ENCODE measurements at regions not wholly inside any gene's neighbourhood (a gene's known extent, or its start where the extent isn't known, plus 50 kb on each side); places are given as distances from the start of the nearest gene placed in this dataset.

GRCh38 chr2:67524777-67525176 is 127.6 kb downstream of the ETAA1 start:
- Histone ChIP-seq H3K4me3 (ENCODE audit: low read depth, low read length, poor library complexity, severe bottlenecking) (no peak overlapping the region), H4K20me1 (ENCODE audit: insufficient read depth, low read length) (no peaks in the 10 kb centered on the region), H2AFZ (ENCODE audit: low read length) (no peak overlapping the region), H3K79me2 (ENCODE audit: insufficient read depth, low read length) (no peaks in the 10 kb centered on the region), H3K27ac (ENCODE audit: low read depth, low read length, poor library complexity, severe bottlenecking) (no peak overlapping the region), H3K9me3 (ENCODE audit: low read length) (no peaks in the 10 kb centered on the region), H3F3A (ENCODE audit: insufficient read depth, low read length) (no peaks in the 10 kb centered on the region), H3K4me2 (ENCODE audit: low read length) (no peak overlapping the region), H3K9ac (ENCODE audit: low read length) (no peak overlapping the region), H3K4me1 (ENCODE audit: insufficient read depth, low read length, severe bottlenecking) (no peaks in the 10 kb centered on the region), H3K36me3 (ENCODE audit: insufficient read depth, low read length) (no peaks in the 10 kb centered on the region), H3K9me2 (ENCODE audit: low read depth, low read length) (no peaks in the 10 kb centered on the region), H3K27me3 (ENCODE audit: insufficient read depth, low read length) (no peaks in the 10 kb centered on the region)
- TF ChIP-seq, protein P1, sequence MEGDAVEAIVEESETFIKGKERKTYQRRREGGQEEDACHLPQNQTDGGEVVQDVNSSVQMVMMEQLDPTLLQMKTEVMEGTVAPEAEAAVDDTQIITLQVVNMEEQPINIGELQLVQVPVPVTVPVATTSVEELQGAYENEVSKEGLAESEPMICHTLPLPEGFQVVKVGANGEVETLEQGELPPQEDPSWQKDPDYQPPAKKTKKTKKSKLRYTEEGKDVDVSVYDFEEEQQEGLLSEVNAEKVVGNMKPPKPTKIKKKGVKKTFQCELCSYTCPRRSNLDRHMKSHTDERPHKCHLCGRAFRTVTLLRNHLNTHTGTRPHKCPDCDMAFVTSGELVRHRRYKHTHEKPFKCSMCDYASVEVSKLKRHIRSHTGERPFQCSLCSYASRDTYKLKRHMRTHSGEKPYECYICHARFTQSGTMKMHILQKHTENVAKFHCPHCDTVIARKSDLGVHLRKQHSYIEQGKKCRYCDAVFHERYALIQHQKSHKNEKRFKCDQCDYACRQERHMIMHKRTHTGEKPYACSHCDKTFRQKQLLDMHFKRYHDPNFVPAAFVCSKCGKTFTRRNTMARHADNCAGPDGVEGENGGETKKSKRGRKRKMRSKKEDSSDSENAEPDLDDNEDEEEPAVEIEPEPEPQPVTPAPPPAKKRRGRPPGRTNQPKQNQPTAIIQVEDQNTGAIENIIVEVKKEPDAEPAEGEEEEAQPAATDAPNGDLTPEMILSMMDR (IDR thresholded peaks at IDR 0.05; ENCODE audit: low read length) = no peak
- no peak for TF ChIP-seq EZH2 (IDR thresholded peaks at IDR 0.05; ENCODE audit: borderline replicate concordance, low read length)

DNA sequence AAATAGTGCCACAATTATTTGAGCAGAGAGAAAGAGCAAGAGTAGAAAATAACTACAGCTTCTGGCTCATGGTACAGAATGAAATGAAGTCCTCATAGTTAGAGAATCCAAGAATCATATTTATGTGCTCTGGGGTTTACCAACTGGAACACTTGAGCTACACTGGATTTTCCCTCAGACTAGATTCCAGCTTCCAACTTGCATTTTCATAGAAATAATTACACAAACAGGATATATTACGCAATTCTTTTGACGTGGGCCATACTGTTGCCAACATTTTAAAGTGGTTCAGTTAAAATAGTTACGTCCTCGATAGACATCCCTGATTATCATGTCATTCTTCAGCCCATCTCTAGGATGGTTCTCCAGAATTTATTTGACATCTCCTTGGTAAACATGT is 129.2 kb downstream of the ETAA1 start:
- Histone ChIP-seq H3K4me2 (ENCODE audit: low read length) (no peak overlapping the region), H2AFZ (ENCODE audit: low read length) (no peak overlapping the region), H3K9me3 (ENCODE audit: low read length) (no peaks in the 10 kb centered on the region), H3K9me2 (ENCODE audit: low read depth, low read length) (no peaks in the 10 kb centered on the region), H3K36me3 (ENCODE audit: insufficient read depth, low read length) (no peaks in the 10 kb centered on the region), H3F3A (ENCODE audit: insufficient read depth, low read length) (no peaks in the 10 kb centered on the region), H3K4me1 (ENCODE audit: insufficient read depth, low read length, severe bottlenecking) (no peaks in the 10 kb centered on the region), H3K4me3 (ENCODE audit: low read depth, low read length, poor library complexity, severe bottlenecking) (no peak overlapping the region), H3K9ac (ENCODE audit: low read length) (no peak overlapping the region), H3K27ac (ENCODE audit: low read depth, low read length, poor library complexity, severe bottlenecking) (no peak overlapping the region), H3K79me2 (ENCODE audit: insufficient read depth, low read length) (no peaks in the 10 kb centered on the region), H3K27me3 (ENCODE audit: insufficient read depth, low read length) (no peaks in the 10 kb centered on the region), H4K20me1 (ENCODE audit: insufficient read depth, low read length) (no peaks in the 10 kb centered on the region)
- TF ChIP-seq, protein P1 (IDR thresholded peaks at IDR 0.05; ENCODE audit: low read length) = no peak
- no peak for TF ChIP-seq EZH2 (IDR thresholded peaks at IDR 0.05; ENCODE audit: borderline replicate concordance, low read length)

DNA sequence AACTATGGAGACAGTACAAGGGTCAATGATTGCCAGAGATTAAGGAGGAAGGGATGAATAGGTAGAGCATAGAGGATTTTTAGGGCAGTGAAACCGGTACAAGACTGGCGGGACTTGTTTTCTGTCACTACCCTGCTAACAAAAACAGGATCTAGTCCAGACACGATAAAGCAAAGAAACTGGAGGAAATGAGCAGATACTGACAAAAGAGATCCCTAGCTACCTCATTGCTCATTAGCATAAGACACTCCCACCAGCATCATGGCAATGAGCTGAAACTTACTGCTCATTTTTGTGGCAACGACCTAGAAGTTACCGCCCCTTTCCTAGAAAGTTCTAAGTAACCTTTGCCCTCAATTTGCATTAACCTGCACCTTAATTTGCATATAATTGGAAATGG is 131.2 kb downstream of the ETAA1 start:
- H3K4me1 ChIP-seq (ENCODE audit: insufficient read depth, low read length, severe bottlenecking) = no peaks in the 10 kb centered on the region
- H3K4me2 ChIP-seq (ENCODE audit: low read length) = no peak overlapping the region
- no peaks in the 10 kb centered on the region for H3K27me3 ChIP-seq (ENCODE audit: insufficient read depth, low read length)
- no peaks in the 10 kb centered on the region for H3K9me2 ChIP-seq (ENCODE audit: low read depth, low read length)
- no peaks in the 10 kb centered on the region for H3K36me3 ChIP-seq (ENCODE audit: insufficient read depth, low read length)
- TF ChIP-seq EZH2 (IDR thresholded peaks at IDR 0.05; ENCODE audit: borderline replicate concordance, low read length) = no peak
- TF ChIP-seq, protein P1 (IDR thresholded peaks at IDR 0.05; ENCODE audit: low read length) = no peak
- no peaks in the 10 kb centered on the region for H4K20me1 ChIP-seq (ENCODE audit: insufficient read depth, low read length)
- no peak overlapping the region for H3K4me3 ChIP-seq (ENCODE audit: low read depth, low read length, poor library complexity, severe bottlenecking)
- no peaks in the 10 kb centered on the region for H3F3A ChIP-seq (ENCODE audit: insufficient read depth, low read length)
- H2AFZ ChIP-seq (ENCODE audit: low read length) = no peak overlapping the region
- no peaks in the 10 kb centered on the region for H3K79me2 ChIP-seq (ENCODE audit: insufficient read depth, low read length)
- H3K9ac ChIP-seq (ENCODE audit: low read length) = no peak overlapping the region
- no peaks in the 10 kb centered on the region for H3K9me3 ChIP-seq (ENCODE audit: low read length)
- H3K27ac ChIP-seq (ENCODE audit: low read depth, low read length, poor library complexity, severe bottlenecking) = no peak overlapping the region

All from OCI-LY1 (cell line).